Stimulated activated CD4-positive, alpha-beta T cell treated with anti-CD3 and anti-CD28 coated beads, Interleukin-1b, Interleukin-23, amount 100 ng/mL, for 4 hours (primary cell): ENCODE measurements at regions not wholly inside any gene's neighbourhood (a gene's known extent, or its start where the extent isn't known, plus 50 kb on each side); places are given as distances from the start of the nearest gene placed in this dataset.

Experiments used
- DNase-seq, 2 donors: peaks; one replicate each; pipeline ENCODE4 v3.0.0-alpha.2; 2020; ENCODE audit warnings: low read depth in 2 of 2

GRCh38 chr6:140601021-140601808 lies 1226.8 kb upstream of the CITED2 start:
- DNase-seq: no peak

DNA sequence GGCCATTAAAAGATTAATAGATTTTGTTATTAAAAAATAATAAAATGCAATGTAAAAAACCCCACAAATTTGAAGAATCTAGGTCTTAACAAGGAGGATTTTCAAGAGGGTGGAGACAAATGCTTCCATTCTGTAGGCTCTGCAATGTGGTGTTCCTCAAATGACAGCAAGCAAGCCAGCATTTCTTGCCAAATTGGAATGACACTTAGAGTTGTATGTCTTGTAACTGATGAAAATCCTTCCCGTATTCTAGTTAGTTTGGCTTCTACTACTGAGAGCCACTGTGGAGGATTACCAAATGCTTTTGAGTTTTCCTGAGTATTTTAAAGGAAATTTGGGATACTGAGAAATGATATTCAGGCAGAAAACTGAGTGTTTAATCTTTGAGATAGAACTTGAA lies 1225.5 kb upstream of the CITED2 start:
- no peak for DNase-seq

GRCh38 chr6:140597181-140597580 lies 1222.7 kb upstream of the CITED2 start:
- DNase-seq: no peak

GRCh38 chr6:140594806-140595128 lies 1220.3 kb upstream of the CITED2 start:
- DNase-seq: no peak

GRCh38 chr6:140592877-140593276 lies 1218.4 kb upstream of the CITED2 start:
- DNase-seq: no peak

DNA sequence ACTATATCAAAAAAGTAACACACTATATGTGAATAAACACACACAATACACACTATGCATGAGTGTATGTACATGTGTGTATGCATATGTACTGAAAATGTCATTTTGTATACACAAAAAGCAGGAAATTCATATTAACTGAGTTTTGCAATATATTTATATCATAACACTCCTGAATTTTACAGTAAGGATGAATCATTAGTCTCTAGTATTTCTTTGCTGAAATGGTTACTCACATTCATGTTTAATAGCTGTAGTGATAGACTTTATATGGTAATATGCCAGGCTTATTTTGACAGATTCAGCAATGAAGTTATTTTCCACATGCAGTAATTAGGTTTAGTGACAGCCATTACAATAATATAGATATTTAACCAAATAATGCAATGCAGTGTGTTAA lies 1216.2 kb upstream of the CITED2 start:
- no peak for DNase-seq

DNA sequence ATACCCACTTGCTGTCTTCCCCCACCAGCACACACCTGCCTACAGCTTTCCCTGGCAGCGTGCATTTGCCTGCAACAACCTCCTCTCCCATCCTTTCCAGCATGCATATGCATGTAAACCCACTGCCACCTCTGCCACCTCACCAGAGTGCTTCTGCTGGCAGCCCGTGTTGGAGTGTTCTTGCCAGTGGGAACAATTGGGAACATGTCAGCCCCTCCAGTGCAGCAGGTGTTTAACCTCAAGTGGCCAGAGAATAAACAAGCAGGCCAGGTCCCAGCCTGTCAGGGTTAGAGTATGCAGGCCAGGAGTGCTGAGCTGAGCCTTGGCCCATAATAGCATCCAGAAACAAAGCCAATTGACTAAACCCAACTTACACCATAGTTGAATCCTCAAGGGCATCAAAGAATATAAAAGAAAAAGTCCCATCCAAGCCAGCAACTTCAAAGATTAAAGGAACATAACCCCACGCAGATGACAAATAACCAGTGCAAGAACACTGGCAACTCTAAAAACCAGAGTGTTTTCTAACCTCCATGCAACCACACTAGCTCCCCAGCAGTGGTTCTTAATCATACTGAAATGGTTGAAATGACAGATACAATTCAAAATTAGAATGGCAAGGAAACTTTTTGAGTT lies 1212.1 kb upstream of the CITED2 start:
- DNase-seq: no peak

DNA sequence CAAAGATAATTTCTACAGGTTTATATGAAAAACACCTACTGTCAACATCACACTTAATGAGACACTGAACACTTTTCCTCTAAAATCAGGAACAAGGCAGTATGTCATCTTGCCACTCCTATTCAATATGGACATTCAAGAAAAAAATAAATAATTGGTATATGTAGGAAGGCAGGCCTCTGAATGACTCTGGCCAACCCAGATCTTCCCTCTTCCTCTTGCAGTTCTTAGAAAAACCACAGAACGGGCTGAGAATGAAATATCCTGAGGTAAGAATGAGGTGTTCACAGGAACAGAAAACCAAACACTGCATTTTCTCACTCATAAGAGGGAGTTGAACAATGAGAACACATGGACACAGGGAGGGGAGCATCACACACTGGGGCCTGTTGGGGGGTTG lies 1207.2 kb upstream of the CITED2 start:
- DNase-seq: no peak

- DNase-seq: no peak
Measured at GRCh38 chr6:140579918-140580317, 1205.5 kb upstream of the CITED2 start.

GRCh38 chr6:140576004-140576555 lies 1201.6 kb upstream of the CITED2 start:
- no peak for DNase-seq

DNA sequence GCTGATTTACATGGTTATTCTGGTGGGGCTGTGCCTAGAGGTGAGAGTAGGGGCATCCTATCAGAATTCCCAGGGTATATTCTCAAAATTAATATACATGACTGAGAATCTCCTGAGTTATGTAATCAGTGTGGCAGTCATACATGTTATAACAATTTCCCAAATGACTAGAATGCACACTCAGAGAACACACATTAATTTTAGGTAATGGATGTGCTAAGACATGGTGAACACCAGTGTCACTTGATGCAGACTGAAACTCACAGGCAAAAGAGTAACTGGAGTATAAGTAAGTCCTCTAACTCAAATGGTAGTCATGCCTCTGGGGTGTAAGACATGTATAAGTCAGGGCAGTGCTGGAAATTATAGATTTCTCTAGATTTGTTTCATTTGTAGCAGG lies 1198.4 kb upstream of the CITED2 start:
- no peak for DNase-seq

DNA sequence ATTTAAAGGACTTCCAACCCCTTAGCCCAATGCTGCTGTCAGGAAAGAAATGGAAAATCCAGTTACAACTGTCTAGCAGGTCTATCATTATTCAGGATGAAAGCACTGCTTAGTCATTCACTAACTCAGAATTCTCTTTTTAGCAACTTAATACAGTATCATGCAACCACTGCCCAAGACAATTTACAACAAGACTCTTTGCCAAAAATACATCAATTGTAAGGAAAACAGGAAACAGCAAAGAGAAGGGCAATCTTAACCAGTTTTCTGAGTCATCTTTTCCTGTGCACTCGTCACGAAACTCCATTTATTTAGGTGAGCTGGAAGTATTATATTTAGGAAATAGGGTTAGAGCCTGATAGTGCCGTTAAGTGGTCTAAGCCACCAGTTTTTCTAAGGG lies 1197.7 kb upstream of the CITED2 start:
- no peak for DNase-seq

GRCh38 chr6:140571145-140571544 lies 1196.7 kb upstream of the CITED2 start:
- DNase-seq: no peak

GRCh38 chr6:140567466-140567865 lies 1193.0 kb upstream of the CITED2 start:
- no peak for DNase-seq

- DNase-seq: no peak
Measured at GRCh38 chr6:140566781-140567277, 1192.4 kb upstream of the CITED2 start.

DNA sequence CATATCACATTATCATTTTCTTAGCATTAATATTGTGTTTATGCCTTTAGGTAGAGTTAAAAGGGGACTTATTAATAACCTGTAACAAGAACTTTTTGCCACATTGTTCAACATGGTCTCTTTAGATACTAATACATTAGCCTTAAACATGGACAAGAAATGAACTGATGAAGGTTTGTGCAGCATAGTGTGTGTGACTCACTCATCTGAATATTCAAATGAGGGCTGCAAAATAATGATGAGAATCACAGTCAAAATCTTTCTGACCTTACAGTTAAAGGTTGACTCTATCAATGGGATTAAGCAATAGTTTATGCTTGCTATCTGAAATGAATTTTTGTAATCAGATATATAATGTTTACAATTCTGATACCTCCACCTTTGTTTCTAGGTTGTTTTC lies 1189.3 kb upstream of the CITED2 start:
- DNase-seq: no peak

DNA sequence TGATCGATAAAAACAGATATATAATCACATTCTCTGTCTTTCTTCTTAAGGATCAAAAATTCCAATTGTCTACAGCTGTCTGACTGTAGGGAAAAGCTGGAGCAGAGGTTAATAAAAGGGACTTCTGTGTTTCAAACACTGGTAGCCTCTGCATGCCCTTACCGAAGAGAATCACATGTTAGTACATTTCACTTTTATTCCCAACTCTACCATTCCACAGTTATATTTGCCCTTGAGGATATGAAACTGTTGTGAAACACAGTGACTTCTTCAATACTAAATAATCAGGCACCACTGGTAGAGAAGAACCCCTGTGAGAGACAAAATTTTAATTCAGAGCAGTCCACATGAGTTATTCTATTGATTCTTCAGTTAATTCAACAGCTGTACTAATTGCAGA lies 1187.3 kb upstream of the CITED2 start:
- DNase-seq: no peak

GRCh38 chr6:140560671-140561070 lies 1186.2 kb upstream of the CITED2 start:
- DNase-seq: no peak

- no peak for DNase-seq
Measured at GRCh38 chr6:140559458-140559857, 1185.0 kb upstream of the CITED2 start.

GRCh38 chr6:140554421-140554820 lies 1180.0 kb upstream of the CITED2 start:
- DNase-seq: no peak

DNA sequence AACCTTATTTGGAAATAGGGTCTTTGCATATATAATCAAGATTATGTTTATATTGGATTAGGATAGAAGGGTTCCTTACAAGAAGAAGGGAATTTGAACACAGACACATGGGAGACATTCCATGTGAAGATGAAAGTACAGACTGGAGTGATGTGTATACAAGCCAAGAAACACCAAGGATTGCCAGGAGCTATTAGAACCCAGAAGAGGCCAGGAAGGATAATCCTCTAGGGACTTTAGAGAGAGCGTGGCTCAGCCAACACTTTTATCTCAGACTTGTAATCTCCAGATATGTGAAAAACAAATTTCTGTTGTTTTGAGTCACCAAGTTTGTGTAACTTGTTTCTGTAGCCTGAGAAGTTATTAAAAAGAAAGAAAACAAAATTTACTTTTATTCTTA lies 1173.9 kb upstream of the CITED2 start:
- DNase-seq: no peak

- no peak for DNase-seq
Measured at GRCh38 chr6:140546640-140547039, 1172.2 kb upstream of the CITED2 start.

DNA sequence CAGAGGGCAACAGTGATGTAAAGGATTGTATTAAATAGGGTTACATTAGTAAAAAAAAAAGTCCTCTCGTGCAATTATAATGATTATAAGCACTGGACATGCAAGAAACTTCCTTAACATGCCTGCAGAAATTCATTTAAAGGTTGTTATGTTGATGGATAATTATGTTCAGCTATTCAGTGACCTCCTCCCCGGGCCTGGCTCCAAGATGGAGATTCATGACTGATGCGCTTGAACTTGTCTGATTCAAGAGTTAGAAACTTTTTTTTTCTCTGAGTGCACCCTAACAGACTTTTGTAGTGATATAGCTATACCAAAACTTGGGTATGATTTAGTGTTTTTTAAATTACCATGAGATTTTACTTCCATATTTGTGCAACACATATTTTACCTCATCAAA lies 1170.0 kb upstream of the CITED2 start:
- no peak for DNase-seq
